GM12878 (cell line): ENCODE measurements at regions not wholly inside any gene's neighbourhood (a gene's known extent, or its start where the extent isn't known, plus 50 kb on each side); places are given as distances from the start of the nearest gene placed in this dataset.

ENCODE experiments used
- ATAC-seq: fragments of 200-7000 bp; cut with Tn5 transposase; 3 replicates; pipeline ENCODE4 v1.9.1; 2020; ENCODE audit warnings: mild to moderate bottlenecking, moderate library complexity
- BruUV-seq: library from RNA; stranded (reverse); fragments of 400-500 nt; replicated peaks from 2 replicates; lab custom pipeline; 2021; lab: Mats Ljungman, UMichigan
- CTCF ChIA-PET: fragments of 300-600 bp; sonication (Branson Sonifier 250); formaldehyde crosslinking; extraction: SDS; loops from one replicate; lab custom pipeline; 2021; ENCODE audit warnings: inconsistent platforms; lab: Yijun Ruan, JAX
- POLR2A ChIA-PET: fragments of 350-600 bp; formaldehyde crosslinking; extraction: SDS; loops from one replicate; lab custom pipeline; 2021; ENCODE audit warnings: inconsistent platforms; lab: Charles Lee
- RAD21 ChIA-PET: fragments of 300-600 bp; sonication (Branson Sonifier 250); formaldehyde crosslinking; loops from one replicate; lab custom pipeline; 2023; ENCODE audit warnings: antibody characterized with exemption; ENCODE audit not compliant: unreplicated experiment; lab: Charles Lee
- SMC1A ChIA-PET: fragments of 300-600 bp; sonication (Branson Sonifier 250); formaldehyde crosslinking; loops from one replicate; lab custom pipeline; 2023; ENCODE audit not compliant: unreplicated experiment, uncharacterized antibody; lab: Charles Lee
- DNase-seq: peaks from one replicate; pipeline ENCODE4 v3.0.0-alpha.2; 2011; ENCODE audit warnings: low read depth, low spot score
- FAIRE-seq: peaks from 3 replicates; lab custom pipeline; 2011; peaks lifted over from hg19 to GRCh38; lab: Jason Lieb, UNC
- H2AFZ ChIP-seq: 2 replicates; pipeline ENCODE4 v1.6.0; 2011; ENCODE audit warnings: low read depth, low read length, control low read depth; ENCODE audit not compliant: control insufficient read depth
- H3K27ac ChIP-seq: 2 replicates; pipeline ENCODE4 v1.5.1; 2011; ENCODE audit warnings: control low read depth; ENCODE audit not compliant: control insufficient read depth, insufficient read depth
- H3K27me3 ChIP-seq, 2 experiments: replicated peaks in 1 of 2; 2 replicates each; pipeline versions ENCODE4 v1.6.0 to v1.6.1; 2011; ENCODE audit warnings: low read length in 1 of 2; ENCODE audit not compliant: control insufficient read depth in 2 of 2, insufficient read depth in 2 of 2
- H3K36me3 ChIP-seq, 2 experiments: 2 replicates each; pipeline ENCODE4 v1.5.1; 2011; ENCODE audit warnings: low read length in 1 of 2; ENCODE audit not compliant: control insufficient read depth in 2 of 2, insufficient read depth in 2 of 2
- H3K4me1 ChIP-seq: 2 replicates; pipeline ENCODE4 v1.6.1; 2011; ENCODE audit warnings: mild to moderate bottlenecking, low read length, moderate library complexity, mixed read lengths; ENCODE audit not compliant: control insufficient read depth, insufficient read depth
- H3K4me2 ChIP-seq: 2 replicates; pipeline ENCODE4 v1.6.0; 2011; ENCODE audit warnings: control low read depth; ENCODE audit not compliant: control insufficient read depth, insufficient read depth
- H3K4me3 ChIP-seq: fragments of 200-600 bp; sonication (generic); 2 replicates; pipeline ENCODE4 v1.5.1; 2016
- H3K79me2 ChIP-seq: 2 replicates; pipeline ENCODE4 v1.6.0; 2011; ENCODE audit warnings: low read length; ENCODE audit not compliant: control insufficient read depth, insufficient read depth
- H3K9ac ChIP-seq: 2 replicates; pipeline ENCODE4 v1.8.0; 2011; ENCODE audit warnings: low read length, control low read depth, mixed read lengths; ENCODE audit not compliant: control insufficient read depth, insufficient read depth
- H3K9me3 ChIP-seq: replicated peaks from 3 replicates; pipeline ENCODE4 v1.5.1; 2011; ENCODE audit warnings: mild to moderate bottlenecking, low read length; ENCODE audit not compliant: control insufficient read depth, insufficient read depth
- H4K20me1 ChIP-seq: 2 replicates; pipeline ENCODE4 v1.6.0; 2011; ENCODE audit not compliant: control insufficient read depth, insufficient read depth
- ATF3 ChIP-seq: IDR thresholded peaks from 2 replicates; pipeline ENCODE4 v1.6.1; 2011; ENCODE audit warnings: low read depth, mild to moderate bottlenecking, low read length, moderate library complexity, borderline replicate concordance; ENCODE audit errors: extremely low read depth
- ATF7 ChIP-seq: fragments of 450-650 bp; IDR thresholded peaks from 2 replicates; pipeline ENCODE4 v1.6.1; 2016; ENCODE audit warnings: low read depth, mild to moderate bottlenecking
- CREB1 ChIP-seq: IDR thresholded peaks from 2 replicates; pipeline ENCODE4 v1.6.1; 2012; ENCODE audit warnings: low read depth, mild to moderate bottlenecking, inconsistent platforms
- ESRRA ChIP-seq: IDR thresholded peaks from 2 replicates; pipeline ENCODE4 v1.6.1; 2012; ENCODE audit warnings: mild to moderate bottlenecking, low read length, improper control_type of control experiment
- IRF4 ChIP-seq: IDR thresholded peaks from 2 replicates; pipeline ENCODE4 v1.6.1; 2011; ENCODE audit warnings: low read depth, low read length
- MYC ChIP-seq: IDR thresholded peaks from 2 replicates; pipeline ENCODE4 v1.6.1; 2011; ENCODE audit warnings: mild to moderate bottlenecking, low read length, moderate library complexity, inconsistent platforms; ENCODE audit not compliant: insufficient read depth, insufficient replicate concordance, insufficient read length, severe bottlenecking
- NR2C2 ChIP-seq: IDR thresholded peaks from 2 replicates; pipeline ENCODE4 v1.6.1; 2011; ENCODE audit warnings: borderline replicate concordance, low read depth; ENCODE audit not compliant: control insufficient read depth, insufficient read length
- SMAD5 ChIP-seq: IDR thresholded peaks from 2 replicates; pipeline ENCODE4 v1.6.1; 2016; ENCODE audit warnings: antibody characterized with exemption, low read depth
- SMC3 ChIP-seq: IDR thresholded peaks from 2 replicates; pipeline ENCODE4 v1.6.1; 2011; ENCODE audit warnings: low read length, improper control_type of control experiment, borderline replicate concordance
- USF2 ChIP-seq: IDR thresholded peaks from 2 replicates; pipeline ENCODE4 v1.6.1; 2011; ENCODE audit warnings: low read depth, low read length, improper control_type of control experiment, borderline replicate concordance
- ZBTB40 ChIP-seq: fragments of 450-650 bp; IDR thresholded peaks from 2 replicates; pipeline ENCODE4 v1.6.1; 2016; ENCODE audit warnings: mild to moderate bottlenecking, moderate library complexity, borderline replicate concordance
- ZNF24 ChIP-seq: fragments of 450-650 bp; IDR thresholded peaks from 2 replicates; pipeline ENCODE4 v1.6.1; 2017; ENCODE audit warnings: antibody characterized with exemption, mild to moderate bottlenecking
- WGBS: methylation state at CpG from one replicate; pipeline ENCODE4 v1.1.6; 2016; ENCODE audit warnings: low lambda C conversion rate; ENCODE audit not compliant: insufficient replicate concordance, insufficient coverage; ENCODE audit errors: missing lambda C conversion rate; 5-methylcytosine and 5-hydroxymethylcytosine counted together
- in situ Hi-C: fragments of 300-500 bp; cut with MboI; formaldehyde crosslinking; loops from 9 replicates; pipeline ENCODE4 v1.14.3; 2018; ENCODE audit warnings: mixed read lengths
- intact Hi-C: fragments of 100-400 bp; cut with micrococcal nuclease; formaldehyde crosslinking; loops from one replicate; pipeline ENCODE4 v1.14.2; 2022; ENCODE audit not compliant: unreplicated experiment
- TF ChIP-seq, protein P1 (sequence below): fragments of 450-650 bp; IDR thresholded peaks from 2 replicates; pipeline ENCODE4 v1.6.1; 2017; ENCODE audit warnings: antibody characterized with exemption, mild to moderate bottlenecking, moderate library complexity

- no peak for TF ChIP-seq IRF4
Observed at GRCh38 chr11:15495462-15495861, 380.7 kb downstream of the INSC start (continued).

DNA sequence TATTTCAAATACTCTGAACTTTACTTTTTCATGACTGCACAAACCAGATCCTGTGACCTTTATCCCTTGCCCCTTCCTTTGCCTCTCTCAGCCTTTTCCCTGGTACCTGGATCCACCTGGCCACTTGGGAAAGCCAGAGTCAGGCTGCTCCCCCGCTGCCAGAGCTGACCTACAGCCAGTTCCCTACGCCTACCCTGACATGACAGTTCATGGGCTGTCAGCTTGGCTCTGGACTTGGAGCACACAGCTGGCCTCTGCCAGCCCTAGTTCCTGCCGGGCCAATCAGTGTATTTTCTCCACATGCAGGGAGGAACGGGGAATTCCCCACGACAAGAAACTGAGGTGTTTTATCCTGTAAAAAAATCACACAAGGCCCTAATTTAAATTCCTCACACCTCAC, 382.6 kb downstream of the INSC start:
- Histone ChIP-seq H2AFZ (no peak overlapping the region), H3K9ac (no peak overlapping the region), H3K36me3 (no peaks in the 10 kb centered on the region), H3K79me2 (no peaks in the 10 kb centered on the region), H3K27ac (no peak overlapping the region), H3K4me3 (no peak overlapping the region), H3K4me1 (no peaks in the 10 kb centered on the region), H3K4me2 (no peak overlapping the region), H3K27me3 (no peaks in the 10 kb centered on the region; a peak in 2 of 4 replicates), H4K20me1 (no peaks in the 10 kb centered on the region), H3K9me3 (no peaks in the 10 kb centered on the region)
- BruUV-seq: no TSS peak
- POLR2A ChIA-PET: no interaction called here
- CTCF ChIA-PET: no interaction called here
- DNase-seq: no peak
- ATAC-seq: no peak
- WGBS: 13% methylated on average over 5 of the region's 5 CpGs
- in situ Hi-C loops (no loop called here), intact Hi-C loops (no loop called here)
- RAD21 ChIA-PET: no interaction called here
- SMC1A ChIA-PET: interaction anchor here (1.5 kb wide), 1 partner anchor 15 kb away, joined by 4 read pairs; no protein-coding TSS in a partner anchor
- TF ChIP-seq ESRRA: no peak
- no peak for TF ChIP-seq SMC3
- TF ChIP-seq MYC: no peak
- TF ChIP-seq ATF7: no peak
- TF ChIP-seq ZBTB40: no peak
- no peak for TF ChIP-seq ATF3
- no peak for TF ChIP-seq NR2C2
- no peak for TF ChIP-seq SMAD5
- no peak for TF ChIP-seq USF2
- TF ChIP-seq CREB1: no peak
- TF ChIP-seq ZNF24: no peak
- TF ChIP-seq, protein P1, sequence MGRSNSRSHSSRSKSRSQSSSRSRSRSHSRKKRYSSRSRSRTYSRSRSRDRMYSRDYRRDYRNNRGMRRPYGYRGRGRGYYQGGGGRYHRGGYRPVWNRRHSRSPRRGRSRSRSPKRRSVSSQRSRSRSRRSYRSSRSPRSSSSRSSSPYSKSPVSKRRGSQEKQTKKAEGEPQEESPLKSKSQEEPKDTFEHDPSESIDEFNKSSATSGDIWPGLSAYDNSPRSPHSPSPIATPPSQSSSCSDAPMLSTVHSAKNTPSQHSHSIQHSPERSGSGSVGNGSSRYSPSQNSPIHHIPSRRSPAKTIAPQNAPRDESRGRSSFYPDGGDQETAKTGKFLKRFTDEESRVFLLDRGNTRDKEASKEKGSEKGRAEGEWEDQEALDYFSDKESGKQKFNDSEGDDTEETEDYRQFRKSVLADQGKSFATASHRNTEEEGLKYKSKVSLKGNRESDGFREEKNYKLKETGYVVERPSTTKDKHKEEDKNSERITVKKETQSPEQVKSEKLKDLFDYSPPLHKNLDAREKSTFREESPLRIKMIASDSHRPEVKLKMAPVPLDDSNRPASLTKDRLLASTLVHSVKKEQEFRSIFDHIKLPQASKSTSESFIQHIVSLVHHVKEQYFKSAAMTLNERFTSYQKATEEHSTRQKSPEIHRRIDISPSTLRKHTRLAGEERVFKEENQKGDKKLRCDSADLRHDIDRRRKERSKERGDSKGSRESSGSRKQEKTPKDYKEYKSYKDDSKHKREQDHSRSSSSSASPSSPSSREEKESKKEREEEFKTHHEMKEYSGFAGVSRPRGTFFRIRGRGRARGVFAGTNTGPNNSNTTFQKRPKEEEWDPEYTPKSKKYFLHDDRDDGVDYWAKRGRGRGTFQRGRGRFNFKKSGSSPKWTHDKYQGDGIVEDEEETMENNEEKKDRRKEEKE: no peak
- no peak for FAIRE-seq
